Stomach (tissue), 8 donors: ENCODE measurements at regions not wholly inside any gene's neighbourhood (a gene's known extent, or its start where the extent isn't known, plus 50 kb on each side); places are given as distances from the start of the nearest gene placed in this dataset.
A peak's percentile ranks its signal among the peaks of the same experiment; 100 is the strongest.

Experiments used
- DNase-seq, 2 donors: peaks; one replicate each; pipeline versions ENCODE4 v3.0.0 to v3.0.0-alpha.2; 2013 to 2019
- H3K27ac ChIP-seq, 5 donors: fragments of 200-600 bp in 4 of 5; sonication (generic) in 4 of 5; one replicate each; pipeline ENCODE4 v1.5.1; 2013 to 2019; ENCODE audit warnings: mild to moderate bottlenecking in 1 of 5, moderate library complexity in 1 of 5
- H3K27me3 ChIP-seq, 3 donors: fragments of 200-600 bp; sonication (generic); one replicate each; pipeline ENCODE4 v1.5.1; 2017 to 2019; ENCODE audit warnings: mixed run types in 1 of 3
- H3K36me3 ChIP-seq, 4 donors: fragments of 200-600 bp; sonication (generic); 1 replicate in 3 of 4; 2 replicates in 1 of 4; pipeline ENCODE4 v1.5.1; 2016 to 2019
- H3K4me1 ChIP-seq, 4 donors: fragments of 200-600 bp; sonication (generic); one replicate each; pipeline ENCODE4 v1.5.1; 2016 to 2019
- H3K4me3 ChIP-seq, 4 donors: fragments of 200-600 bp; sonication (generic) in 3 of 4; one replicate each; pipeline ENCODE4 v1.5.1; 2016 to 2019; ENCODE audit warnings: mild to moderate bottlenecking in 1 of 4
- H3K9me3 ChIP-seq, 4 donors: fragments of 200-600 bp; sonication (generic); one replicate each; pipeline ENCODE4 v1.5.1; 2016 to 2019
- CTCF ChIP-seq, 7 experiments: fragments of 450-650 bp in 4 of 7; fragments of 200-600 bp in 3 of 7; sonication (generic) in 3 of 7; IDR thresholded peaks; one replicate each; pipeline ENCODE4 v1.5.1; 2016 to 2019; ENCODE audit warnings: antibody characterized with exemption in 7 of 7, control low read depth in 2 of 7, mild to moderate bottlenecking in 1 of 7
- EP300 ChIP-seq: sonication (generic); formaldehyde crosslinking; IDR thresholded peaks from one replicate; pipeline ENCODE4 v1.6.1; 2017; ENCODE audit warnings: antibody characterized with exemption
- POLR2A ChIP-seq, 4 donors: fragments of 450-650 bp; IDR thresholded peaks; one replicate each; pipeline ENCODE4 v1.6.1; 2016; ENCODE audit warnings: antibody characterized with exemption in 4 of 4, control low read depth in 2 of 4, mild to moderate bottlenecking in 1 of 4, moderate library complexity in 1 of 4
- POLR2AphosphoS5 ChIP-seq, 3 donors: sonication (generic); formaldehyde crosslinking; IDR thresholded peaks; one replicate each; pipeline ENCODE4 v1.6.1; 2016; ENCODE audit warnings: antibody characterized with exemption in 3 of 3
- WGBS, 5 donors: extraction: QIAGEN DNeasy Blood & Tissue Kit in 3 of 5; methylation state at CpG; one replicate each; pipeline versions ENCODE4 v1.1.5 to v1.1.7; 2013 to 2018; 5-methylcytosine and 5-hydroxymethylcytosine counted together
- intact Hi-C: fragments of 100-400 bp; cut with DNase I; formaldehyde crosslinking; loops from one replicate; pipeline ENCODE4 v1.15.1; 2023; ENCODE audit warnings: low total_unique reads
- donor health status: healthy with polysubstance abuse.
- donor health status: Bipolar disorder and iron deficiency.
- donor health status: healthy.

- H3K27ac ChIP-seq, result no peak overlapping the region
- intact Hi-C loops, result no loop called here
- no peak for DNase-seq
- H3K27me3 ChIP-seq, result no peaks in the 10 kb centered on the region
- no peak overlapping the region for H3K4me3 ChIP-seq
- no peaks in the 10 kb centered on the region for H3K36me3 ChIP-seq
- TF ChIP-seq POLR2AphosphoS5 (IDR thresholded peaks at IDR 0.05) (no peak), POLR2A (IDR thresholded peaks at IDR 0.05) (no peak), CTCF (IDR thresholded peaks at IDR 0.05) (no peak), EP300 (no peak)
- 51 to 70% (median 59%) methylated on average over 3 of the region's 3 CpGs for WGBS, 5 donors
- no peaks in the 10 kb centered on the region for H3K4me1 ChIP-seq
- peaks cover 0 to 4% (median 1%) of the 10 kb centered on the region in 4 donors for H3K9me3 ChIP-seq
Observed at GRCh38 chr6:55679503-55679902, 100.5 kb upstream of the HMGCLL1 start.

GRCh38 chr6:55678330-55679224 lies 99.6 kb upstream of the HMGCLL1 start:
- peak in 1 of 2 donors; percentile 33 for DNase-seq
- Histone ChIP-seq H3K27me3 (no peaks in the 10 kb centered on the region), H3K9me3 (no peaks in the 10 kb centered on the region), H3K27ac (no peak overlapping the region), H3K4me3 (no peak overlapping the region), H3K4me1 (no peaks in the 10 kb centered on the region), H3K36me3 (no peaks in the 10 kb centered on the region)
- TF ChIP-seq CTCF (IDR thresholded peaks at IDR 0.05) (no peak), POLR2AphosphoS5 (IDR thresholded peaks at IDR 0.05) (no peak), EP300 (no peak), POLR2A (IDR thresholded peaks at IDR 0.05) (no peak)
- intact Hi-C loops, result no loop called here
- WGBS, 5 donors, result 57 to 60% (median 59%) methylated on average over 8 of the region's 8 CpGs

GRCh38 chr6:55676736-55677135 lies 97.7 kb upstream of the HMGCLL1 start:
- TF ChIP-seq CTCF (IDR thresholded peaks at IDR 0.05), result no peak
- TF ChIP-seq POLR2AphosphoS5 (IDR thresholded peaks at IDR 0.05), result no peak
- no peak for TF ChIP-seq EP300
- TF ChIP-seq POLR2A (IDR thresholded peaks at IDR 0.05), result no peak
- Histone ChIP-seq H3K9me3 (no peaks in the 10 kb centered on the region), H3K27ac (no peak overlapping the region), H3K27me3 (no peaks in the 10 kb centered on the region), H3K4me3 (no peak overlapping the region), H3K4me1 (no peaks in the 10 kb centered on the region), H3K36me3 (no peaks in the 10 kb centered on the region)
- WGBS, 5 donors, result 87 to 97% (median 95%) methylated on average over 5 of the region's 5 CpGs
- DNase-seq, result no peak
- intact Hi-C loops, result no loop called here

GRCh38 chr6:55675941-55676340 lies 96.9 kb upstream of the HMGCLL1 start:
- H3K4me1 ChIP-seq, result no peaks in the 10 kb centered on the region
- DNase-seq, result no peak
- H3K9me3 ChIP-seq, result no peaks in the 10 kb centered on the region
- intact Hi-C loops, result no loop called here
- TF ChIP-seq CTCF (IDR thresholded peaks at IDR 0.05) (no peak), POLR2AphosphoS5 (IDR thresholded peaks at IDR 0.05) (no peak), POLR2A (IDR thresholded peaks at IDR 0.05) (no peak), EP300 (no peak)
- no peak overlapping the region for H3K27ac ChIP-seq
- H3K4me3 ChIP-seq, result no peak overlapping the region
- no peaks in the 10 kb centered on the region for H3K27me3 ChIP-seq
- H3K36me3 ChIP-seq, result no peaks in the 10 kb centered on the region
